ENCODE measurements at regions not wholly inside any gene's neighbourhood (a gene's known extent, or its start where the extent isn't known, plus 50 kb on each side); places are given as distances from the start of the nearest gene placed in this dataset.

- TF ChIP-seq CTCF (IDR thresholded peaks at IDR 0.05), result no peak
- TF ChIP-seq, protein P1, sequence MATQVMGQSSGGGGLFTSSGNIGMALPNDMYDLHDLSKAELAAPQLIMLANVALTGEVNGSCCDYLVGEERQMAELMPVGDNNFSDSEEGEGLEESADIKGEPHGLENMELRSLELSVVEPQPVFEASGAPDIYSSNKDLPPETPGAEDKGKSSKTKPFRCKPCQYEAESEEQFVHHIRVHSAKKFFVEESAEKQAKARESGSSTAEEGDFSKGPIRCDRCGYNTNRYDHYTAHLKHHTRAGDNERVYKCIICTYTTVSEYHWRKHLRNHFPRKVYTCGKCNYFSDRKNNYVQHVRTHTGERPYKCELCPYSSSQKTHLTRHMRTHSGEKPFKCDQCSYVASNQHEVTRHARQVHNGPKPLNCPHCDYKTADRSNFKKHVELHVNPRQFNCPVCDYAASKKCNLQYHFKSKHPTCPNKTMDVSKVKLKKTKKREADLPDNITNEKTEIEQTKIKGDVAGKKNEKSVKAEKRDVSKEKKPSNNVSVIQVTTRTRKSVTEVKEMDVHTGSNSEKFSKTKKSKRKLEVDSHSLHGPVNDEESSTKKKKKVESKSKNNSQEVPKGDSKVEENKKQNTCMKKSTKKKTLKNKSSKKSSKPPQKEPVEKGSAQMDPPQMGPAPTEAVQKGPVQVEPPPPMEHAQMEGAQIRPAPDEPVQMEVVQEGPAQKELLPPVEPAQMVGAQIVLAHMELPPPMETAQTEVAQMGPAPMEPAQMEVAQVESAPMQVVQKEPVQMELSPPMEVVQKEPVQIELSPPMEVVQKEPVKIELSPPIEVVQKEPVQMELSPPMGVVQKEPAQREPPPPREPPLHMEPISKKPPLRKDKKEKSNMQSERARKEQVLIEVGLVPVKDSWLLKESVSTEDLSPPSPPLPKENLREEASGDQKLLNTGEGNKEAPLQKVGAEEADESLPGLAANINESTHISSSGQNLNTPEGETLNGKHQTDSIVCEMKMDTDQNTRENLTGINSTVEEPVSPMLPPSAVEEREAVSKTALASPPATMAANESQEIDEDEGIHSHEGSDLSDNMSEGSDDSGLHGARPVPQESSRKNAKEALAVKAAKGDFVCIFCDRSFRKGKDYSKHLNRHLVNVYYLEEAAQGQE (IDR thresholded peaks at IDR 0.05; ENCODE audit: insufficient read depth in 1 of 2, low read depth in 2 of 2, low read length in 1 of 2), result no peak
Observed at GRCh38 chr18:28466204-28466603, 289.3 kb upstream of the CDH2 start.

Measured in Panc1 (cell line).